Endothelial cell (in vitro differentiated cells): ENCODE measurements at regions not wholly inside any gene's neighbourhood (a gene's known extent, or its start where the extent isn't known, plus 50 kb on each side); places are given as distances from the start of the nearest gene placed in this dataset.

Source experiments
- DNase-seq: peaks from one replicate; pipeline ENCODE4 v3.0.0; 2021; ENCODE audit warnings: low spot score
- H3K27ac Mint-ChIP-seq: one replicate; pipeline ENCODE4 v1.8.0; 2021; ENCODE audit warnings: mixed read lengths, inconsistent platforms; ENCODE audit not compliant: unreplicated experiment
- H3K27me3 Mint-ChIP-seq: one replicate; pipeline ENCODE4 v1.8.0; 2021; ENCODE audit warnings: mild to moderate bottlenecking, moderate library complexity, mixed read lengths, inconsistent platforms; ENCODE audit not compliant: unreplicated experiment
- H3K36me3 Mint-ChIP-seq: one replicate; pipeline ENCODE4 v1.8.0; 2021; ENCODE audit warnings: mild to moderate bottlenecking, low read depth, mixed read lengths, inconsistent platforms; ENCODE audit not compliant: unreplicated experiment
- H3K4me1 Mint-ChIP-seq: one replicate; pipeline ENCODE4 v1.8.0; 2021; ENCODE audit warnings: mild to moderate bottlenecking, mixed read lengths, inconsistent platforms; ENCODE audit not compliant: unreplicated experiment
- H3K4me3 Mint-ChIP-seq: one replicate; pipeline ENCODE4 v1.8.0; 2021; ENCODE audit warnings: mild to moderate bottlenecking, mixed read lengths, inconsistent platforms; ENCODE audit not compliant: unreplicated experiment
- H3K9me3 Mint-ChIP-seq: one replicate; pipeline ENCODE4 v1.8.0; 2021; ENCODE audit warnings: mixed read lengths, inconsistent platforms; ENCODE audit not compliant: unreplicated experiment
- CTCF ChIP-seq: fragments of 200-600 bp; sonication (generic); IDR thresholded peaks from one replicate; pipeline ENCODE4 v1.5.0; 2021; ENCODE audit warnings: antibody characterized with exemption; ENCODE audit not compliant: unreplicated experiment

- Mint-ChIP-seq H3K27me3 (peaks cover 3% of the 10 kb centered on the region), H3K9me3 (no peaks in the 10 kb centered on the region), H3K36me3 (no peaks in the 10 kb centered on the region), H3K4me3 (no peak overlapping the region), H3K4me1 (peaks cover 26% of the 10 kb centered on the region), H3K27ac (peak overlapping the region; percentile 23)
- DNase-seq = no peak
- no peak for TF ChIP-seq CTCF
Observed at GRCh38 chr22:23497016-23497885, 82.8 kb downstream of the IGLL1 start.

GRCh38 chr22:23496445-23496833, 83.7 kb downstream of the IGLL1 start:
- Mint-ChIP-seq H3K4me1 (peaks cover 26% of the 10 kb centered on the region), H3K36me3 (no peaks in the 10 kb centered on the region), H3K9me3 (no peaks in the 10 kb centered on the region), H3K27ac (peak overlapping the region; percentile 72), H3K4me3 (no peak overlapping the region), H3K27me3 (peaks cover 3% of the 10 kb centered on the region)
- no peak for TF ChIP-seq CTCF
- no peak for DNase-seq

GRCh38 chr22:23495614-23496444, 84.3 kb downstream of the IGLL1 start:
- no peak for TF ChIP-seq CTCF
- Mint-ChIP-seq H3K9me3 (no peaks in the 10 kb centered on the region), H3K4me3 (no peak overlapping the region), H3K27me3 (peaks cover 3% of the 10 kb centered on the region), H3K36me3 (no peaks in the 10 kb centered on the region), H3K4me1 (peaks cover 26% of the 10 kb centered on the region), H3K27ac (peak overlapping the region; percentile 72)
- DNase-seq = no peak

GRCh38 chr22:23494930-23495266, 85.2 kb downstream of the IGLL1 start:
- Mint-ChIP-seq H3K9me3 (no peaks in the 10 kb centered on the region), H3K27me3 (peaks cover 3% of the 10 kb centered on the region), H3K36me3 (no peaks in the 10 kb centered on the region), H3K4me3 (no peak overlapping the region), H3K4me1 (peaks cover 23% of the 10 kb centered on the region), H3K27ac (peak overlapping the region; percentile 61)
- no peak for DNase-seq
- no peak for TF ChIP-seq CTCF

- Mint-ChIP-seq H3K36me3 (no peaks in the 10 kb centered on the region), H3K27me3 (no peaks in the 10 kb centered on the region), H3K27ac (no peak overlapping the region), H3K4me3 (no peak overlapping the region), H3K4me1 (no peaks in the 10 kb centered on the region), H3K9me3 (no peaks in the 10 kb centered on the region)
- no peak for DNase-seq
- no peak for TF ChIP-seq CTCF
Observed at GRCh38 chr22:23485490-23485889, 94.6 kb downstream of the IGLL1 start.
